ENCODE measurements at regions not wholly inside any gene's neighbourhood (a gene's known extent, or its start where the extent isn't known, plus 50 kb on each side); places are given as distances from the start of the nearest gene placed in this dataset.

- no peak overlapping the region for H3K4me3 ChIP-seq (ENCODE audit: low read depth, low read length)
- H3K9me3 ChIP-seq (ENCODE audit: control insufficient read depth, insufficient read depth, low read length): no peaks in the 10 kb centered on the region
- H3K27ac ChIP-seq (ENCODE audit: low read depth, low read length): no peak overlapping the region
- CTCF ChIA-PET: no interaction called here
- no peaks in the 10 kb centered on the region for H3K27me3 ChIP-seq (ENCODE audit: control insufficient read depth, insufficient read depth, low read length)
- no peak for TF ChIP-seq CTCF (IDR thresholded peaks at IDR 0.05; ENCODE audit: low read depth, low read length)
- DNase-seq (ENCODE audit: low read depth, low spot score): no peak
- POLR2A ChIA-PET: no interaction called here
Measured at GRCh38 chr2:88842656-88843460, 151.4 kb downstream of the RPIA start.

- no peaks in the 10 kb centered on the region for H3K9me3 ChIP-seq (ENCODE audit: control insufficient read depth, insufficient read depth, low read length)
- ChIA-PET CTCF (no interaction called here), POLR2A (no interaction called here)
- no peaks in the 10 kb centered on the region for H3K27me3 ChIP-seq (ENCODE audit: control insufficient read depth, insufficient read depth, low read length)
- no peak overlapping the region for H3K4me3 ChIP-seq (ENCODE audit: low read depth, low read length)
- no peak for TF ChIP-seq CTCF (IDR thresholded peaks at IDR 0.05; ENCODE audit: low read depth, low read length)
- no peak for DNase-seq (ENCODE audit: low read depth, low spot score)
- H3K27ac ChIP-seq (ENCODE audit: low read depth, low read length): no peak overlapping the region
Measured at GRCh38 chr2:88843651-88844050, 152.2 kb downstream of the RPIA start.

- H3K27ac ChIP-seq (ENCODE audit: low read depth, low read length): no peak overlapping the region
Measured at GRCh38 chr2:88844960-88845359, 153.5 kb downstream of the RPIA start.

GRCh38 chr2:88845772-88846661 is 154.5 kb downstream of the RPIA start:
- Histone ChIP-seq H3K9me3 (ENCODE audit: control insufficient read depth, insufficient read depth, low read length) (no peaks in the 10 kb centered on the region), H3K27me3 (ENCODE audit: control insufficient read depth, insufficient read depth, low read length) (no peaks in the 10 kb centered on the region), H3K4me3 (ENCODE audit: low read depth, low read length) (no peak overlapping the region), H3K27ac (ENCODE audit: low read depth, low read length) (no peak overlapping the region)
- TF ChIP-seq CTCF (IDR thresholded peaks at IDR 0.05; ENCODE audit: low read depth, low read length): no peak
- ChIA-PET POLR2A (no interaction called here), CTCF (interaction anchor here (0.8 kb wide), 1 partner anchor 28 kb away, joined by 3 read pairs; no protein-coding TSS in a partner anchor)
- DNase-seq (ENCODE audit: low read depth, low spot score): no peak

More at GRCh38 chr2:88844960-88845359, 153.5 kb downstream of the RPIA start:
- no peaks in the 10 kb centered on the region for H3K9me3 ChIP-seq (ENCODE audit: control insufficient read depth, insufficient read depth, low read length)
- no peak overlapping the region for H3K4me3 ChIP-seq (ENCODE audit: low read depth, low read length)
- TF ChIP-seq CTCF (IDR thresholded peaks at IDR 0.05; ENCODE audit: low read depth, low read length): no peak
- no peak for DNase-seq (ENCODE audit: low read depth, low spot score)
- H3K27me3 ChIP-seq (ENCODE audit: control insufficient read depth, insufficient read depth, low read length): no peaks in the 10 kb centered on the region
- POLR2A ChIA-PET: no interaction called here
- CTCF ChIA-PET: no interaction called here

Measured in AG04450 (cell line).